GM23338 (cell line): ENCODE measurements at regions not wholly inside any gene's neighbourhood (a gene's known extent, or its start where the extent isn't known, plus 50 kb on each side); places are given as distances from the start of the nearest gene placed in this dataset.

Experiments used
- ATAC-seq: fragments of 200-7000 bp; cut with Tn5 transposase; 3 replicates; pipeline ENCODE4 v1.9.1; 2020
- DNase-seq: peaks from one replicate; pipeline ENCODE4 v3.0.0-alpha.2; 2015; ENCODE audit warnings: low spot score
- H2AFZ ChIP-seq: fragments of 200-600 bp; sonication (generic); 2 replicates; pipeline ENCODE4 v1.8.0; 2016; ENCODE audit warnings: antibody characterized with exemption, mild to moderate bottlenecking, moderate library complexity
- H3F3A ChIP-seq: fragments of 200-600 bp; sonication (generic); replicated peaks from 2 replicates; pipeline ENCODE4 v1.8.0; 2017; ENCODE audit warnings: antibody characterized with exemption, mixed run types, low read depth
- H3K27ac ChIP-seq: fragments of 200-600 bp; sonication (generic); 2 replicates; pipeline ENCODE4 v1.6.1; 2016; ENCODE audit warnings: low read depth
- H3K27me3 ChIP-seq: fragments of 200-600 bp; sonication (generic); 2 replicates; pipeline ENCODE4 v1.8.0; 2016; ENCODE audit warnings: mild to moderate bottlenecking, mixed run types, moderate library complexity; ENCODE audit not compliant: insufficient read depth
- H3K36me3 ChIP-seq: fragments of 200-600 bp; sonication (generic); 2 replicates; pipeline ENCODE4 v1.8.0; 2016; ENCODE audit warnings: mild to moderate bottlenecking; ENCODE audit not compliant: insufficient read depth
- H3K4me1 ChIP-seq: fragments of 200-600 bp; sonication (generic); 2 replicates; pipeline ENCODE4 v1.8.0; 2016; ENCODE audit warnings: mild to moderate bottlenecking, moderate library complexity; ENCODE audit not compliant: insufficient read depth
- H3K4me2 ChIP-seq: fragments of 200-600 bp; sonication (generic); 2 replicates; pipeline ENCODE4 v1.7.1; 2017; ENCODE audit warnings: mixed run types
- H3K4me3 ChIP-seq: fragments of 200-600 bp; sonication (generic); 2 replicates; pipeline ENCODE4 v1.6.1; 2016; ENCODE audit warnings: mixed run types
- H3K79me2 ChIP-seq: fragments of 200-600 bp; sonication (generic); replicated peaks from 2 replicates; pipeline ENCODE4 v1.8.0; 2017; ENCODE audit warnings: mild to moderate bottlenecking; ENCODE audit not compliant: insufficient read depth
- H3K9me2 ChIP-seq: fragments of 200-600 bp; sonication (generic); 2 replicates; pipeline ENCODE4 v1.8.0; 2017; ENCODE audit not compliant: insufficient read depth
- H4K20me1 ChIP-seq: fragments of 200-600 bp; sonication (generic); replicated peaks from 2 replicates; pipeline ENCODE4 v1.8.0; 2017; ENCODE audit warnings: mild to moderate bottlenecking; ENCODE audit not compliant: insufficient read depth
- H3K27ac Mint-ChIP-seq: 2 replicates; pipeline ENCODE4 v1.8.0; 2020; ENCODE audit warnings: inconsistent platforms, mild to moderate bottlenecking, moderate library complexity, mixed read lengths
- H3K27me3 Mint-ChIP-seq: 3 replicates; pipeline ENCODE4 v1.8.0; 2022; ENCODE audit warnings: low read depth, mild to moderate bottlenecking, moderate library complexity, mixed read lengths, inconsistent platforms; ENCODE audit not compliant: insufficient read depth, poor library complexity
- H3K36me3 Mint-ChIP-seq: 3 replicates; pipeline ENCODE4 v1.8.0; 2021; ENCODE audit warnings: low read depth, mild to moderate bottlenecking, inconsistent platforms, moderate library complexity, mixed read lengths
- H3K4me1 Mint-ChIP-seq: 3 replicates; pipeline ENCODE4 v1.8.0; 2020; ENCODE audit warnings: mild to moderate bottlenecking, inconsistent platforms, mixed read lengths
- H3K4me3 Mint-ChIP-seq: 3 replicates; pipeline ENCODE4 v1.8.0; 2021; ENCODE audit warnings: moderate library complexity, mild to moderate bottlenecking, inconsistent platforms, mixed read lengths
- H3K9me3 Mint-ChIP-seq: 3 replicates; pipeline ENCODE4 v1.8.0; 2020; ENCODE audit warnings: moderate library complexity, mild to moderate bottlenecking, inconsistent platforms, mixed read lengths
- CREB1 ChIP-seq: fragments of 250-450 bp; sonication (Bioruptor Pico); IDR thresholded peaks from 2 replicates; pipeline ENCODE4 v1.5.0; 2020; ENCODE audit warnings: low read depth, mild to moderate bottlenecking, moderate library complexity
- CTCF ChIP-seq, 2 experiments: fragments of 200-600 bp in 1 of 2; sonication (generic) in 1 of 2; conservative IDR thresholded peaks; 2 replicates each; pipeline versions ENCODE4 v1.5.1 to v1.6.1; 2016 to 2017; ENCODE audit warnings: antibody characterized with exemption in 2 of 2, low read depth in 2 of 2, mild to moderate bottlenecking in 2 of 2, moderate library complexity in 1 of 2
- POLR2AphosphoS5 ChIP-seq: IDR thresholded peaks from 2 replicates; pipeline ENCODE4 v1.6.1; 2016; ENCODE audit warnings: antibody characterized with exemption, low read depth
- TF ChIP-seq, protein P1 (sequence below): fragments of 250-450 bp; sonication (Bioruptor Pico); IDR thresholded peaks from 2 replicates; pipeline ENCODE4 v1.5.0; 2020; ENCODE audit warnings: mild to moderate bottlenecking, moderate library complexity

- H3K4me3 Mint-ChIP-seq = no peak overlapping the region
- ATAC-seq (no peak), DNase-seq (no peak)
- H3K4me1 ChIP-seq = 0 out of 2 replicates have a peak, but pooled peaks cover 13% of the 10 kb centered on the region
- H3K4me3 ChIP-seq = no peak overlapping the region
- H3K4me2 ChIP-seq = no peak overlapping the region
- no peaks in the 10 kb centered on the region; the same call in 1 of the 2 replicates for H4K20me1 ChIP-seq
- H3K36me3 ChIP-seq = no peaks in the 10 kb centered on the region
- no peak overlapping the region for H3K27ac Mint-ChIP-seq
- no peaks in the 10 kb centered on the region for H3K36me3 Mint-ChIP-seq
- no peaks in the 10 kb centered on the region for H3K27me3 ChIP-seq
- no peaks in the 10 kb centered on the region for H3F3A ChIP-seq
- no peaks in the 10 kb centered on the region for H3K79me2 ChIP-seq
- TF ChIP-seq POLR2AphosphoS5 = no peak
- TF ChIP-seq CREB1 (CRISPR knock-in tag) = no peak
- H3K27me3 Mint-ChIP-seq = no peaks in the 10 kb centered on the region
- peaks cover 8% of the 10 kb centered on the region for H3K4me1 Mint-ChIP-seq
- H3K27ac ChIP-seq = no peak overlapping the region
- H3K9me2 ChIP-seq = peaks cover 8% of the 10 kb centered on the region; the same call in 1 of the 2 replicates
- H2AFZ ChIP-seq = no peak overlapping the region
- H3K9me3 Mint-ChIP-seq = peaks cover 2% of the 10 kb centered on the region; the same call in 2 of the 3 replicates
These were observed 260.4 kb downstream of the PPARGC1A start for GRCh38 chr4:23629421-23629820.

GRCh38 chr4:23614284-23614892 is 275.5 kb downstream of the PPARGC1A start:
- no peak overlapping the region for H3K4me3 Mint-ChIP-seq
- no peaks in the 10 kb centered on the region for H3K27me3 ChIP-seq
- H3F3A ChIP-seq = no peaks in the 10 kb centered on the region
- no peak overlapping the region for H3K4me2 ChIP-seq
- H3K27ac ChIP-seq = no peak overlapping the region
- no peaks in the 10 kb centered on the region; the same call in 1 of the 2 replicates for H3K9me2 ChIP-seq
- H3K9me3 Mint-ChIP-seq = peaks cover 4% of the 10 kb centered on the region; the same call in 2 of the 3 replicates
- H3K36me3 Mint-ChIP-seq = peaks cover 3% of the 10 kb centered on the region; the same call in 1 of the 3 replicates
- peak overlapping the region; percentile 48; the same call in 1 of the 2 replicates for H3K27ac Mint-ChIP-seq
- no peaks in the 10 kb centered on the region for H3K79me2 ChIP-seq
- no peaks in the 10 kb centered on the region for H4K20me1 ChIP-seq
- TF ChIP-seq, protein P1, sequence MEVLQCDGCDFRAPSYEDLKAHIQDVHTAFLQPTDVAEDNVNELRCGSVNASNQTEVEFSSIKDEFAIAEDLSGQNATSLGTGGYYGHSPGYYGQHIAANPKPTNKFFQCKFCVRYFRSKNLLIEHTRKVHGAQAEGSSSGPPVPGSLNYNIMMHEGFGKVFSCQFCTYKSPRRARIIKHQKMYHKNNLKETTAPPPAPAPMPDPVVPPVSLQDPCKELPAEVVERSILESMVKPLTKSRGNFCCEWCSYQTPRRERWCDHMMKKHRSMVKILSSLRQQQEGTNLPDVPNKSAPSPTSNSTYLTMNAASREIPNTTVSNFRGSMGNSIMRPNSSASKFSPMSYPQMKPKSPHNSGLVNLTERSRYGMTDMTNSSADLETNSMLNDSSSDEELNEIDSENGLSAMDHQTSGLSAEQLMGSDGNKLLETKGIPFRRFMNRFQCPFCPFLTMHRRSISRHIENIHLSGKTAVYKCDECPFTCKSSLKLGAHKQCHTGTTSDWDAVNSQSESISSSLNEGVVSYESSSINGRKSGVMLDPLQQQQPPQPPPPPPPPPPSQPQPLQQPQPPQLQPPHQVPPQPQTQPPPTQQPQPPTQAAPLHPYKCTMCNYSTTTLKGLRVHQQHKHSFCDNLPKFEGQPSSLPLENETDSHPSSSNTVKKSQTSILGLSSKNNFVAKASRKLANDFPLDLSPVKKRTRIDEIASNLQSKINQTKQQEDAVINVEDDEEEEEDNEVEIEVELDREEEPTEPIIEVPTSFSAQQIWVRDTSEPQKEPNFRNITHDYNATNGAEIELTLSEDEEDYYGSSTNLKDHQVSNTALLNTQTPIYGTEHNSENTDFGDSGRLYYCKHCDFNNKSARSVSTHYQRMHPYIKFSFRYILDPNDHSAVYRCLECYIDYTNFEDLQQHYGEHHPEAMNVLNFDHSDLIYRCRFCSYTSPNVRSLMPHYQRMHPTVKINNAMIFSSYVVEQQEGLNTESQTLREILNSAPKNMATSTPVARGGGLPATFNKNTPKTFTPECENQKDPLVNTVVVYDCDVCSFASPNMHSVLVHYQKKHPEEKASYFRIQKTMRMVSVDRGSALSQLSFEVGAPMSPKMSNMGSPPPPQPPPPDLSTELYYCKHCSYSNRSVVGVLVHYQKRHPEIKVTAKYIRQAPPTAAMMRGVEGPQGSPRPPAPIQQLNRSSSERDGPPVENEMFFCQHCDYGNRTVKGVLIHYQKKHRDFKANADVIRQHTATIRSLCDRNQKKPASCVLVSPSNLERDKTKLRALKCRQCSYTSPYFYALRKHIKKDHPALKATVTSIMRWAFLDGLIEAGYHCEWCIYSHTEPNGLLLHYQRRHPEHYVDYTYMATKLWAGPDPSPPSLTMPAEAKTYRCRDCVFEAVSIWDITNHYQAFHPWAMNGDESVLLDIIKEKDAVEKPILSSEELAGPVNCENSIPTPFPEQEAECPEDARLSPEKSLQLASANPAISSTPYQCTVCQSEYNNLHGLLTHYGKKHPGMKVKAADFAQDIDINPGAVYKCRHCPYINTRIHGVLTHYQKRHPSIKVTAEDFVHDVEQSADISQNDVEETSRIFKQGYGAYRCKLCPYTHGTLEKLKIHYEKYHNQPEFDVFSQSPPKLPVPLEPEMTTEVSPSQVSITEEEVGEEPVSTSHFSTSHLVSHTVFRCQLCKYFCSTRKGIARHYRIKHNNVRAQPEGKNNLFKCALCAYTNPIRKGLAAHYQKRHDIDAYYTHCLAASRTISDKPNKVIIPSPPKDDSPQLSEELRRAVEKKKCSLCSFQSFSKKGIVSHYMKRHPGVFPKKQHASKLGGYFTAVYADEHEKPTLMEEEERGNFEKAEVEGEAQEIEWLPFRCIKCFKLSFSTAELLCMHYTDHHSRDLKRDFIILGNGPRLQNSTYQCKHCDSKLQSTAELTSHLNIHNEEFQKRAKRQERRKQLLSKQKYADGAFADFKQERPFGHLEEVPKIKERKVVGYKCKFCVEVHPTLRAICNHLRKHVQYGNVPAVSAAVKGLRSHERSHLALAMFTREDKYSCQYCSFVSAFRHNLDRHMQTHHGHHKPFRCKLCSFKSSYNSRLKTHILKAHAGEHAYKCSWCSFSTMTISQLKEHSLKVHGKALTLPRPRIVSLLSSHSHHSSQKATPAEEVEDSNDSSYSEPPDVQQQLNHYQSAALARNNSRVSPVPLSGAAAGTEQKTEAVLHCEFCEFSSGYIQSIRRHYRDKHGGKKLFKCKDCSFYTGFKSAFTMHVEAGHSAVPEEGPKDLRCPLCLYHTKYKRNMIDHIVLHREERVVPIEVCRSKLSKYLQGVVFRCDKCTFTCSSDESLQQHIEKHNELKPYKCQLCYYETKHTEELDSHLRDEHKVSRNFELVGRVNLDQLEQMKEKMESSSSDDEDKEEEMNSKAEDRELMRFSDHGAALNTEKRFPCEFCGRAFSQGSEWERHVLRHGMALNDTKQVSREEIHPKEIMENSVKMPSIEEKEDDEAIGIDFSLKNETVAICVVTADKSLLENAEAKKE (CRISPR knock-in tag) = no peak
- TF ChIP-seq CTCF (conservative IDR thresholded peaks at IDR 0.05; ENCODE audit: low read depth in 2 of 2) = peak; percentile 64 to 75
- no peaks in the 10 kb centered on the region for H3K4me1 Mint-ChIP-seq
- peak overlapping the region; percentile 91 for H2AFZ ChIP-seq
- H3K4me3 ChIP-seq = no peak overlapping the region
- no peaks in the 10 kb centered on the region for H3K4me1 ChIP-seq
- ATAC-seq (peak; percentile 77), DNase-seq (peak; percentile 76)
- no peaks in the 10 kb centered on the region for H3K27me3 Mint-ChIP-seq
- H3K36me3 ChIP-seq = no peaks in the 10 kb centered on the region
